GM23338 (cell line): ENCODE measurements at regions not wholly inside any gene's neighbourhood (a gene's known extent, or its start where the extent isn't known, plus 50 kb on each side); places are given as distances from the start of the nearest gene placed in this dataset.

Experiments
- CREB1 ChIP-seq: fragments of 250-450 bp; sonication (Bioruptor Pico); IDR thresholded peaks from 2 replicates; pipeline ENCODE4 v1.5.0; 2020; ENCODE audit warnings: low read depth, mild to moderate bottlenecking, moderate library complexity
- EZH2 ChIP-seq: fragments of 200-600 bp; sonication (generic); IDR thresholded peaks from one replicate; pipeline ENCODE4 v1.8.0; 2017; ENCODE audit warnings: antibody characterized with exemption, mild to moderate bottlenecking, low read depth; ENCODE audit not compliant: unreplicated experiment
- EZH2phosphoT487 ChIP-seq: fragments of 200-600 bp; sonication (generic); IDR thresholded peaks from one replicate; pipeline ENCODE4 v1.8.1; 2018; ENCODE audit warnings: antibody characterized with exemption; ENCODE audit not compliant: unreplicated experiment
- JUNB ChIP-seq: IDR thresholded peaks from one replicate; pipeline ENCODE4 v1.6.1; 2016; ENCODE audit warnings: antibody characterized with exemption; ENCODE audit not compliant: unreplicated experiment
- POLR2AphosphoS5 ChIP-seq: IDR thresholded peaks from 2 replicates; pipeline ENCODE4 v1.6.1; 2016; ENCODE audit warnings: antibody characterized with exemption, low read depth
- TF ChIP-seq, protein P1 (sequence below), 2 experiments: fragments of 200-600 bp in 1 of 2; sonication (generic) in 1 of 2; conservative IDR thresholded peaks; 2 replicates each; pipeline versions ENCODE4 v1.5.1 to v1.6.1; 2016 to 2017; ENCODE audit warnings: antibody characterized with exemption in 2 of 2, low read depth in 2 of 2, mild to moderate bottlenecking in 2 of 2, moderate library complexity in 1 of 2
- TF ChIP-seq, protein P2 (sequence below): IDR thresholded peaks from 2 replicates; pipeline ENCODE4 v1.6.1; 2016; ENCODE audit warnings: antibody characterized with exemption
- TF ChIP-seq, protein P3 (sequence below): IDR thresholded peaks from one replicate; pipeline ENCODE4 v1.6.1; 2018; ENCODE audit warnings: antibody characterized with exemption; ENCODE audit not compliant: unreplicated experiment

DNA sequence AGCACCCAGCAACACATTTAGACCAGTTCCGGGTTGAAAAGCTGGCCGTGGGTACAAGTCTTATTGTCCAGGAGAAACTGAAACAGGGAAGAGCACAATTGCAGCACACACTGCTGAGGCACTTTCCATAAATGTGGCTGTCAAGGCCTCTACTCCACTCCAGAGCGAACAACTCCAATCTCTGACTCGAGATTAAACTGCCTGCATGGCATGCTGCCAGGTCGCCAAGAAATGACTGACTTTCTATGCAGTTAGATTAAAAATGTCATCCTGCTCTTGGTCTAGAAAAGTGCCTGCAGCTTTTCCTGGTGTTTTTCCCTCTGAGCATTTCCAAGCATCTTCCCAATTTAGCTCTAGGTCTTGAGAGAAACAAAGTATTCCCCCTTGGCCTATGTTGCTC lies 260.6 kb upstream of the EMCN start:
- TF ChIP-seq EZH2 (no peak), POLR2AphosphoS5 (no peak), CREB1 (CRISPR knock-in tag) (no peak), EZH2phosphoT487 (no peak), JUNB (no peak)
- TF ChIP-seq, protein P1, sequence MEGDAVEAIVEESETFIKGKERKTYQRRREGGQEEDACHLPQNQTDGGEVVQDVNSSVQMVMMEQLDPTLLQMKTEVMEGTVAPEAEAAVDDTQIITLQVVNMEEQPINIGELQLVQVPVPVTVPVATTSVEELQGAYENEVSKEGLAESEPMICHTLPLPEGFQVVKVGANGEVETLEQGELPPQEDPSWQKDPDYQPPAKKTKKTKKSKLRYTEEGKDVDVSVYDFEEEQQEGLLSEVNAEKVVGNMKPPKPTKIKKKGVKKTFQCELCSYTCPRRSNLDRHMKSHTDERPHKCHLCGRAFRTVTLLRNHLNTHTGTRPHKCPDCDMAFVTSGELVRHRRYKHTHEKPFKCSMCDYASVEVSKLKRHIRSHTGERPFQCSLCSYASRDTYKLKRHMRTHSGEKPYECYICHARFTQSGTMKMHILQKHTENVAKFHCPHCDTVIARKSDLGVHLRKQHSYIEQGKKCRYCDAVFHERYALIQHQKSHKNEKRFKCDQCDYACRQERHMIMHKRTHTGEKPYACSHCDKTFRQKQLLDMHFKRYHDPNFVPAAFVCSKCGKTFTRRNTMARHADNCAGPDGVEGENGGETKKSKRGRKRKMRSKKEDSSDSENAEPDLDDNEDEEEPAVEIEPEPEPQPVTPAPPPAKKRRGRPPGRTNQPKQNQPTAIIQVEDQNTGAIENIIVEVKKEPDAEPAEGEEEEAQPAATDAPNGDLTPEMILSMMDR (conservative IDR thresholded peaks at IDR 0.05; ENCODE audit: low read depth in 2 of 2), result no peak
- TF ChIP-seq, protein P2, sequence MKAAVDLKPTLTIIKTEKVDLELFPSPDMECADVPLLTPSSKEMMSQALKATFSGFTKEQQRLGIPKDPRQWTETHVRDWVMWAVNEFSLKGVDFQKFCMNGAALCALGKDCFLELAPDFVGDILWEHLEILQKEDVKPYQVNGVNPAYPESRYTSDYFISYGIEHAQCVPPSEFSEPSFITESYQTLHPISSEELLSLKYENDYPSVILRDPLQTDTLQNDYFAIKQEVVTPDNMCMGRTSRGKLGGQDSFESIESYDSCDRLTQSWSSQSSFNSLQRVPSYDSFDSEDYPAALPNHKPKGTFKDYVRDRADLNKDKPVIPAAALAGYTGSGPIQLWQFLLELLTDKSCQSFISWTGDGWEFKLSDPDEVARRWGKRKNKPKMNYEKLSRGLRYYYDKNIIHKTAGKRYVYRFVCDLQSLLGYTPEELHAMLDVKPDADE, result no peak
- TF ChIP-seq, protein P3, sequence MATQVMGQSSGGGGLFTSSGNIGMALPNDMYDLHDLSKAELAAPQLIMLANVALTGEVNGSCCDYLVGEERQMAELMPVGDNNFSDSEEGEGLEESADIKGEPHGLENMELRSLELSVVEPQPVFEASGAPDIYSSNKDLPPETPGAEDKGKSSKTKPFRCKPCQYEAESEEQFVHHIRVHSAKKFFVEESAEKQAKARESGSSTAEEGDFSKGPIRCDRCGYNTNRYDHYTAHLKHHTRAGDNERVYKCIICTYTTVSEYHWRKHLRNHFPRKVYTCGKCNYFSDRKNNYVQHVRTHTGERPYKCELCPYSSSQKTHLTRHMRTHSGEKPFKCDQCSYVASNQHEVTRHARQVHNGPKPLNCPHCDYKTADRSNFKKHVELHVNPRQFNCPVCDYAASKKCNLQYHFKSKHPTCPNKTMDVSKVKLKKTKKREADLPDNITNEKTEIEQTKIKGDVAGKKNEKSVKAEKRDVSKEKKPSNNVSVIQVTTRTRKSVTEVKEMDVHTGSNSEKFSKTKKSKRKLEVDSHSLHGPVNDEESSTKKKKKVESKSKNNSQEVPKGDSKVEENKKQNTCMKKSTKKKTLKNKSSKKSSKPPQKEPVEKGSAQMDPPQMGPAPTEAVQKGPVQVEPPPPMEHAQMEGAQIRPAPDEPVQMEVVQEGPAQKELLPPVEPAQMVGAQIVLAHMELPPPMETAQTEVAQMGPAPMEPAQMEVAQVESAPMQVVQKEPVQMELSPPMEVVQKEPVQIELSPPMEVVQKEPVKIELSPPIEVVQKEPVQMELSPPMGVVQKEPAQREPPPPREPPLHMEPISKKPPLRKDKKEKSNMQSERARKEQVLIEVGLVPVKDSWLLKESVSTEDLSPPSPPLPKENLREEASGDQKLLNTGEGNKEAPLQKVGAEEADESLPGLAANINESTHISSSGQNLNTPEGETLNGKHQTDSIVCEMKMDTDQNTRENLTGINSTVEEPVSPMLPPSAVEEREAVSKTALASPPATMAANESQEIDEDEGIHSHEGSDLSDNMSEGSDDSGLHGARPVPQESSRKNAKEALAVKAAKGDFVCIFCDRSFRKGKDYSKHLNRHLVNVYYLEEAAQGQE, result no peak
